MCF 10A (cell line): ENCODE measurements at regions not wholly inside any gene's neighbourhood (a gene's known extent, or its start where the extent isn't known, plus 50 kb on each side); places are given as distances from the start of the nearest gene placed in this dataset.

ENCODE experiments used
- BruUV-seq: library from RNA; stranded (reverse); fragments of 400-500 nt; replicated peaks from 2 replicates; lab custom pipeline; 2021; lab: Mats Ljungman, UMichigan
- CTCF ChIA-PET: fragments of 300-600 bp; sonication (Branson Sonifier 250); formaldehyde crosslinking; extraction: SDS; loops from one replicate; lab custom pipeline; 2021; ENCODE audit warnings: antibody characterized with exemption, inconsistent platforms; lab: Yijun Ruan, JAX
- POLR2A ChIA-PET: fragments of 300-600, 350-650 bp; sonication (Branson Sonifier 250); formaldehyde crosslinking; extraction: SDS; loops from one replicate; lab custom pipeline; 2020; ENCODE audit warnings: antibody characterized with exemption, inconsistent platforms; lab: Yijun Ruan, JAX
- DNase-seq: peaks from one replicate; pipeline ENCODE4 v3.0.0-alpha.2; 2018; ENCODE audit not compliant: unreplicated experiment
- H3K27ac Mint-ChIP-seq: one replicate; pipeline ENCODE4 v1.8.0; 2022; ENCODE audit warnings: mild to moderate bottlenecking, low read depth, mixed read lengths; ENCODE audit not compliant: unreplicated experiment
- H3K27me3 Mint-ChIP-seq: one replicate; pipeline ENCODE4 v1.8.0; 2022; ENCODE audit warnings: mixed read lengths; ENCODE audit not compliant: insufficient read depth, unreplicated experiment
- H3K36me3 Mint-ChIP-seq: one replicate; pipeline ENCODE4 v1.8.0; 2022; ENCODE audit warnings: mild to moderate bottlenecking, moderate library complexity, mixed read lengths; ENCODE audit not compliant: insufficient read depth, unreplicated experiment
- H3K4me1 Mint-ChIP-seq: one replicate; pipeline ENCODE4 v1.8.0; 2022; ENCODE audit warnings: mixed read lengths; ENCODE audit not compliant: insufficient read depth, unreplicated experiment
- H3K4me3 Mint-ChIP-seq: one replicate; pipeline ENCODE4 v1.8.0; 2022; ENCODE audit warnings: mild to moderate bottlenecking, moderate library complexity, mixed read lengths; ENCODE audit not compliant: unreplicated experiment
- H3K9me3 Mint-ChIP-seq: one replicate; pipeline ENCODE4 v1.8.0; 2022; ENCODE audit warnings: mixed read lengths; ENCODE audit not compliant: unreplicated experiment
- intact Hi-C: fragments of 100-400 bp; cut with micrococcal nuclease; formaldehyde crosslinking; loops from 2 replicates; pipeline ENCODE4 v1.14.1; 2022
- TF ChIP-seq, protein P1 (sequence below): fragments of 200-600 bp; IDR thresholded peaks from one replicate; pipeline ENCODE4 v1.8.0; 2022; ENCODE audit warnings: antibody characterized with exemption, mild to moderate bottlenecking; ENCODE audit not compliant: unreplicated experiment

DNA sequence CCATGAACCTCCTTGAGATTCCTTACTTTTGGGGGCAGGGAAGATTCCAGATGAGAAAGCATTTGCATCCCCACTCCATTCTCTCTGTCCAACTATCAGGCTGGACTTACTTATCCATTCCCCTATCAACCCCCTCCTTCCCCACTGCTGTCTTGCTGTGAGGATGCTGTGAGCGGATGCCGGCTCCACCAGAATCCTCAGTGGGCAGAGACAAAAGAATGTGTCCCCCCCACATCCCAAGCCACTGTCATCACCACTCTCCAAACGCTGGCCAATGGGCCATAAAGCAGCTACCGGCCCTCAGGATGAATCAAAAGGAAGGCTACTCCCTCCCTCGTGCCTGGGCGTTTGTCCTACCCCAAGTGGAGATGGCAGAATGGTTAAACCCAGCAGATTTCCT, 173.0 kb upstream of the NTF3 start:
- no peak overlapping the region for H3K4me3 Mint-ChIP-seq
- H3K9me3 Mint-ChIP-seq: peaks cover 22% of the 10 kb centered on the region
- TF ChIP-seq, protein P1, sequence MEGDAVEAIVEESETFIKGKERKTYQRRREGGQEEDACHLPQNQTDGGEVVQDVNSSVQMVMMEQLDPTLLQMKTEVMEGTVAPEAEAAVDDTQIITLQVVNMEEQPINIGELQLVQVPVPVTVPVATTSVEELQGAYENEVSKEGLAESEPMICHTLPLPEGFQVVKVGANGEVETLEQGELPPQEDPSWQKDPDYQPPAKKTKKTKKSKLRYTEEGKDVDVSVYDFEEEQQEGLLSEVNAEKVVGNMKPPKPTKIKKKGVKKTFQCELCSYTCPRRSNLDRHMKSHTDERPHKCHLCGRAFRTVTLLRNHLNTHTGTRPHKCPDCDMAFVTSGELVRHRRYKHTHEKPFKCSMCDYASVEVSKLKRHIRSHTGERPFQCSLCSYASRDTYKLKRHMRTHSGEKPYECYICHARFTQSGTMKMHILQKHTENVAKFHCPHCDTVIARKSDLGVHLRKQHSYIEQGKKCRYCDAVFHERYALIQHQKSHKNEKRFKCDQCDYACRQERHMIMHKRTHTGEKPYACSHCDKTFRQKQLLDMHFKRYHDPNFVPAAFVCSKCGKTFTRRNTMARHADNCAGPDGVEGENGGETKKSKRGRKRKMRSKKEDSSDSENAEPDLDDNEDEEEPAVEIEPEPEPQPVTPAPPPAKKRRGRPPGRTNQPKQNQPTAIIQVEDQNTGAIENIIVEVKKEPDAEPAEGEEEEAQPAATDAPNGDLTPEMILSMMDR: no peak
- no peaks in the 10 kb centered on the region for H3K27me3 Mint-ChIP-seq
- no peaks in the 10 kb centered on the region for H3K36me3 Mint-ChIP-seq
- DNase-seq: no peak
- no TSS peak for BruUV-seq
- H3K4me1 Mint-ChIP-seq: no peaks in the 10 kb centered on the region
- ChIA-PET CTCF (no interaction called here), POLR2A (no interaction called here)
- intact Hi-C loops: no loop called here
- H3K27ac Mint-ChIP-seq: no peak overlapping the region

DNA sequence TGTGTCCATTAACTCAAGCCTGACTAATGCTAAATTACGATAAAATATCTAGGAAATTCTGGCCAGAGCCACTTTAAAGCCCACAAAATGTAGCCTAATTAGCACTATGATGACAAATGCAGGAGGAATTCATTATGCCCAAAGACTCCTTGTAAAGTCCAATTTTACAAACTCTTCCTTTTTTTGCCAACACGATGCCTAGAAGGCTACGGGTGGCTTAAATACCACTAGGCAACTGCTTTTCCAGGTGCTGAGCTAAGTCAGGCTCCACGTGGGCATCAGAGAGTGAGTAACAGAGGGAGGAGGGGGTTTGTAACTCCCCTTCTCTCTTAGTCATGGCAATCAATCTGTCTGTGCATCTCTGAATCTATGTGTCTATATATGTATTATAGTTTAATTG, 172.4 kb upstream of the NTF3 start:
- no peak for DNase-seq
- H3K9me3 Mint-ChIP-seq: peaks cover 22% of the 10 kb centered on the region

DNA sequence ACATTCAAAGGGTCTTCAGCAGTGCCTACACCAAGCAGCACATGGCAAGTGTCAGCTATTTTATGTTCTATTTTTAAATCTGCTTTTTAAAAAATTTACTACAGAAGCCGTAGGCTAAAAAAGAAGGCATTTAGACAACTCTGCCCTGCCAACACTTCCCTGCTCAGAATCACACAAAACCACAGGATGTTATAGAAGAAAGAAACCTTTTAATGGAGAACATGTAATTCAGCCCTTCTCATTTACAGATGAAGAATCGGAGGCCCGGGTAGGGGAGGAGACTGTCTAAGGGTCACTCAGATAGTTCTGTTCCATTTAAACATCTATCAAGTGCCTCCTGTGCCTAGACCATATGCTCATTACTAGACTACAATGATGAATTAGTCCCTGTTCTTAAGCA, 171.8 kb upstream of the NTF3 start:
- no peak for DNase-seq
- Mint-ChIP-seq H3K27ac (no peak overlapping the region), H3K4me3 (no peak overlapping the region), H3K4me1 (no peaks in the 10 kb centered on the region), H3K36me3 (peaks cover 7% of the 10 kb centered on the region), H3K9me3 (peaks cover 20% of the 10 kb centered on the region), H3K27me3 (no peaks in the 10 kb centered on the region)
- TF ChIP-seq, protein P1: no peak
- intact Hi-C loops: no loop called here
- CTCF ChIA-PET: interaction anchor here (0.6 to 1.3 kb wide), 2 partner anchors 116 to 238 kb away, joined by 3 read pairs; no protein-coding TSS in a partner anchor
- POLR2A ChIA-PET: no interaction called here
- no TSS peak for BruUV-seq

More for the DNA sequence above, 172.4 kb upstream of the NTF3 start:
- ChIA-PET CTCF (no interaction called here), POLR2A (no interaction called here)
- no peak overlapping the region for H3K4me3 Mint-ChIP-seq
- H3K27me3 Mint-ChIP-seq: no peaks in the 10 kb centered on the region
- no TSS peak for BruUV-seq
- no peaks in the 10 kb centered on the region for H3K4me1 Mint-ChIP-seq
- TF ChIP-seq, protein P1: no peak
- H3K27ac Mint-ChIP-seq: no peak overlapping the region
- peaks cover under 1% of the 10 kb centered on the region for H3K36me3 Mint-ChIP-seq
- intact Hi-C loops: no loop called here

DNA sequence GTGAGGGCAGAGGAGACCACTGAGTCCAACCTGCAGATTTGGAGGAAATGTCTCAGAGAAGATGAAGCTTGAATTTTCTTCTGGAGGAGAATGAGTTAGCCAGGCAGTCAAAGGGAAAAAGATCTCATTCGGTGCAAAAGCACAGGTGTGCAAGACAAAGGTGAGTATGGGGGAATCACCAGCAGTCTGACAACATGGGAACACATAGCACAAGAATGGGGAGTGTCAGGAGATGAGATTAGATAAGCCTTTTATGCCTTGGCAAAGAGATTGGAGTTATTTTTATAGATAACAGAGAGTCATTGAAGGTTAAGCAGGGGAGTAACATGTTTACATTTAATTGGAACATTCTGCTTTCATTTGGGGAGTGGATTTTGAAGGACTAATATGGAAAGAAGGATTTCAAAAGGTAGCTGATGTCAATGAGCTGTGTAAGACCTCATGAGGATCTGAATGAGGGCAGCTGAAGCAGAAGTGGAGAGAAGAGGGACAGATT, 171.3 kb upstream of the NTF3 start:
- H3K4me1 Mint-ChIP-seq: no peaks in the 10 kb centered on the region
- ChIA-PET CTCF (interaction anchor here (0.6 to 1.3 kb wide), 2 partner anchors 116 to 239 kb away, joined by 3 read pairs; no protein-coding TSS in a partner anchor), POLR2A (no interaction called here)
- H3K36me3 Mint-ChIP-seq: peaks cover 7% of the 10 kb centered on the region
- BruUV-seq: no TSS peak
- intact Hi-C loops: no loop called here
- no peaks in the 10 kb centered on the region for H3K27me3 Mint-ChIP-seq
- no peak overlapping the region for H3K4me3 Mint-ChIP-seq
- no peak overlapping the region for H3K27ac Mint-ChIP-seq
- peaks cover 14% of the 10 kb centered on the region for H3K9me3 Mint-ChIP-seq
- TF ChIP-seq, protein P1: no peak
- DNase-seq: no peak
